Lower leg skin (tissue), 4 donors: ENCODE measurements at regions not wholly inside any gene's neighbourhood (a gene's known extent, or its start where the extent isn't known, plus 50 kb on each side); places are given as distances from the start of the nearest gene placed in this dataset.
"Not testable (repeated sequence)": the region's sequence is repeated elsewhere in the genome, so short reads cannot be mapped to it uniquely, and the experiment has no call there.

Source experiments
- DNase-seq, 2 donors: peaks; one replicate each; pipeline ENCODE4 v3.0.0-alpha.2; 2019; ENCODE audit warnings: low spot score in 2 of 2
- H3K4me3 ChIP-seq: fragments of 200-600 bp; sonication (generic); 2 replicates; pipeline ENCODE4 v1.5.1; 2017; ENCODE audit warnings: mild to moderate bottlenecking, low read depth; ENCODE audit not compliant: poor library complexity, severe bottlenecking
- POLR2A ChIP-seq, 2 donors: fragments of 450-650 bp; IDR thresholded peaks; one replicate each; pipeline ENCODE4 v1.6.1; 2016 to 2017; ENCODE audit warnings: antibody characterized with exemption in 2 of 2, mild to moderate bottlenecking in 1 of 2, moderate library complexity in 1 of 2
- WGBS, 2 donors: methylation state at CpG; one replicate each; pipeline ENCODE4 v1.1.5; 2018; 5-methylcytosine and 5-hydroxymethylcytosine counted together
- intact Hi-C: fragments of 100-400 bp; cut with DNase I; formaldehyde crosslinking; loops from one replicate; pipeline ENCODE4 v1.15.0; 2023; ENCODE audit warnings: low total_unique reads
- TF ChIP-seq, protein P1 (sequence below), 3 donors: fragments of 450-650 bp; IDR thresholded peaks; one replicate each; pipeline ENCODE4 v1.5.1; 2016; ENCODE audit warnings: antibody characterized with exemption in 3 of 3, mild to moderate bottlenecking in 3 of 3, moderate library complexity in 2 of 3

DNA sequence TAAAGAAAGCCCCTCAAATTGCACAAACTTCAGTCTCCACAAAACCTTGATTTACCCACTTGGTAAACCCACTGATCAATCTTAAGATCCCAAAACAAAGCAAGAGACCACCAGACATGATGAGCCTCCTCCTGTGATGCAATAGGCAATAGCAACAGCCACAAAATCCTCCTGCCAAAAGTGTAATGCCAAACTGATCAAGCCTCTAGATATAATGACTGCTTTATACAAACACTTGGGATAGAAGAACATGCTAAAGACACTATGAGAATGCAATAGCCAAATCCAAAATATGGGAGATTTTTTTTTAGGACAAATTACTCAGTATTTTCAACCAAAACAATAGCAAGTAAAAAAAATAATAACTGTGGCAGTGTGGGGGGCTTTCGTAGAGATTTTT is 64.9 kb upstream of the PTGFRN start:
- no peak for DNase-seq
- intact Hi-C loops: no loop called here
- WGBS, 2 donors: 97 to 98% methylated on average over 1 of the region's 1 CpG
- H3K4me3 ChIP-seq: no peak overlapping the region
- TF ChIP-seq, protein P1, sequence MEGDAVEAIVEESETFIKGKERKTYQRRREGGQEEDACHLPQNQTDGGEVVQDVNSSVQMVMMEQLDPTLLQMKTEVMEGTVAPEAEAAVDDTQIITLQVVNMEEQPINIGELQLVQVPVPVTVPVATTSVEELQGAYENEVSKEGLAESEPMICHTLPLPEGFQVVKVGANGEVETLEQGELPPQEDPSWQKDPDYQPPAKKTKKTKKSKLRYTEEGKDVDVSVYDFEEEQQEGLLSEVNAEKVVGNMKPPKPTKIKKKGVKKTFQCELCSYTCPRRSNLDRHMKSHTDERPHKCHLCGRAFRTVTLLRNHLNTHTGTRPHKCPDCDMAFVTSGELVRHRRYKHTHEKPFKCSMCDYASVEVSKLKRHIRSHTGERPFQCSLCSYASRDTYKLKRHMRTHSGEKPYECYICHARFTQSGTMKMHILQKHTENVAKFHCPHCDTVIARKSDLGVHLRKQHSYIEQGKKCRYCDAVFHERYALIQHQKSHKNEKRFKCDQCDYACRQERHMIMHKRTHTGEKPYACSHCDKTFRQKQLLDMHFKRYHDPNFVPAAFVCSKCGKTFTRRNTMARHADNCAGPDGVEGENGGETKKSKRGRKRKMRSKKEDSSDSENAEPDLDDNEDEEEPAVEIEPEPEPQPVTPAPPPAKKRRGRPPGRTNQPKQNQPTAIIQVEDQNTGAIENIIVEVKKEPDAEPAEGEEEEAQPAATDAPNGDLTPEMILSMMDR (IDR thresholded peaks at IDR 0.05): no peak

DNA sequence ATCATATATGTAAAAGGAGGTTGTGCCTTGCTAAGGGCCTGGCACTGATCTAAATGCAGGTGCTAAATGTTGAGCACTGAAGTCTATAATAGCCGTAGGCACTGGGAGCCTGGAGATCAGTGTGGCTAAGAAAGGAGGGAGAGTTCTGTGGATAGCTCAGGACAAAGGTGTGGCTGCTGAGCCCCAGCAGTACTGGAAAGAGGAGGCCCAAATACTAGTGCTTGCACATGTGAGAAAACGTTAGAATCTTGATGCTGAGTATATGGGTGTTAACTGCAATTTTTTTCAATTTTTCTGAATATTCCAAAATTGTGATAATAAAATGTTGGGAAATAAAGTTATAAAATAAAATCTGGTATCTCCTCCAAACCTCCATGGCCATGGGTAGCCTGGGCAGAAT is 62.5 kb upstream of the PTGFRN start:
- no peak for DNase-seq
- no peak overlapping the region for H3K4me3 ChIP-seq
- TF ChIP-seq, protein P1 (IDR thresholded peaks at IDR 0.05): no peak
- no peak for TF ChIP-seq POLR2A (IDR thresholded peaks at IDR 0.05)
- intact Hi-C loops: no loop called here
- 61 to 65% methylated on average over 2 of the region's 2 CpGs for WGBS, 2 donors

DNA sequence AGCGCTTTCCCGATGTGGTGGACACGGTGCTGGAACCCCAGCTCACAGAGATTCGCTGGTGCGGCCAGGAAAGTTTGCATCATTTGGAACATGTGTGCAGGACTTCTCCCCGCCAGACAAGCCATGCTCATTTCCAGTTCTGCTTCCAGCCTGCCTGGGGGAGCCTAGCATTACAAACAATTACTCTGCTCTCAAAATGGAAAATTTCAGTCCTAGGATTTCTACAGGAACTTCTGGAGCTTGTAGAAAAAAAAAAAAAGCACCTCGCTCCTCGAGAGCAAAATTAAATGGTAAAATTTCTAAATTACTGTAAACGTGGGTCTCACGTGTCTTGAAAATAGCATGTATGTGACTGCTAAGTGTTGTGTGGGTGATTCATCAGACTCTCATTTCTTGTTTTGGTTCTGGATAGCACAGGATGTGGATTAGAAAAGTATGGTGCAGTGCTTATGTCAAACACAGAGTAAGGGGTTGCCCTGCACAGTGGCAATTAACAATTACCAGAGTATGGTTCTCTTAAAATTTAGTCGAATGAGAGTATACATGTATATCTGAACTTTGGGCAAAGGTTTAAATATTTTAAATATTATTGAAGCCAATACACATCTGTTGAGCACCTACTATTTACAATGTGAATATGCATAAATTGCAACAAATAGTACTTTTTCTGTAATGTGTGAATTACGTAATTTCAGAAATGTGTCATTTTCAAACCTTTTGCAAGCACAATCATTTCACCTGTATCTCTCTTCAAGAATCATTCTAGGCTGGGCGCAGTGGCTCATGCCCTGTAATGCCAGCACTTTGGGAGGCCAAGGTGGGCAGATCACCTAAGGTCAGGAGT is 61.8 kb upstream of the PTGFRN start:
- no peak for TF ChIP-seq POLR2A (IDR thresholded peaks at IDR 0.05)
- TF ChIP-seq, protein P1 (IDR thresholded peaks at IDR 0.05): no peak
- DNase-seq: peak; percentile 61 to 88
- no peak overlapping the region for H3K4me3 ChIP-seq
- intact Hi-C loops: no loop called here
- 50 to 61% methylated on average over 13 of the region's 13 CpGs for WGBS, 2 donors

DNA sequence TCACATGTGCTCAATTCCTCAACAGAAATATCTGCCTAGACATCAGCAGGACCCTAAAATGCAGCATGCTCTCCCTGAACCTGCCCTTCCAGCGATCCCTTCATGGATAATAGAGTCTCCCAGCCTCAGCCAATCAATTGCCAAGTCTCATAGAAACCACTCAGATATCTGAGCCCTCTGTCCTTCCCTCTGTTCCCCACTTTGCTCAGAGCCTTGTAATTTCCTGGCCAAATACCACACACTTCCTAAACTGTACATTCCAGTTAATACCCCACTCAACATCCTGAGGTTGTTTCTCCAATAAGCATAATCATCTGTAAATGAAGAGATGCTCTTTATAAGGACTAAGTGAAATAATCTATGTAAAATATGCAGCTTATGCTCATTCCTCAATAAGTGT is 59.3 kb upstream of the PTGFRN start:
- no peak overlapping the region for H3K4me3 ChIP-seq
- WGBS, 2 donors: 95 to 100% methylated on average over 1 of the region's 1 CpG
- TF ChIP-seq, protein P1 (IDR thresholded peaks at IDR 0.05): no peak
- no peak for TF ChIP-seq POLR2A (IDR thresholded peaks at IDR 0.05)
- intact Hi-C loops: loop anchor here (10.0 kb wide), 1 partner anchor 204 kb away; no protein-coding TSS in a partner anchor
- no peak for DNase-seq

DNA sequence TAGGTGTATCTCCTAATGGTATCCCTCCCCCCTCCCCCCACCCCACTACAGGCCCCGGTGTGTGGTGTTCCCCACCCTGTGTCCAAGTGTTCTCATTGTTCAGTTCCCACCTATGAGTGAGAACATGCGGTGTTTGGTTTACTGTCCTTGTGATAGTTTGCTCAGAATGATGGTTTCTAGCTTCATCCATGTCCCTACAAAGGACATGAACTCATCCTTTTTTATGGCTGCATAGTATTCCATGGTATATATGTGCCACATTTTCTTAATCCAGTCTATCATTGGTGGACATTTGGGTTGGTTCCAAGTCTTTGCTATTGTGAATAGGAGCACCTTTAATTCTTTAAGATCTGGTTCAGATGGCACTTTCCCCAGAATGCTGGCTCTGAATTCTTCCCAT is 58.5 kb upstream of the PTGFRN start:
- intact Hi-C loops: loop anchor here (10.0 kb wide), 1 partner anchor 204 kb away; no protein-coding TSS in a partner anchor

DNA sequence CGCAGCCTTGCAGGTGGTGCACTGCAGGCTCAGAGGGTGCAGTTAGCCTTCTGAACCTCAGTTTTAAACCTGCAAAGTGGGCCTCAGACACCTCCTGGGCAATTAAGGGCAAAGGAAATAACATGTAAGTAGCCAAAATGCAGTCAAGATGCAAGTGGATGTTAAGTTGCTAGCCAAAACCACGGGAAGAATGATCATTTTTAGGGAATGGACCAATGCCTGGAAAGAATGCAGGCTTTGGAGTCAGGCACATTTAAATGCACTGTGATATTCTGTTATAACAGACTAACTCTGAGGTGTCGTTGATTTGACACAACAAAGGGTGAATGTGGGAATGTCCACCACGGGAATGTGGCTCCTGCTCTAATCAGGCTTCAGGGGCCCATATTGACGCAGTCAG is 57.9 kb upstream of the PTGFRN start:
- no peak overlapping the region for H3K4me3 ChIP-seq
- DNase-seq: no peak
- intact Hi-C loops: loop anchor here (10.0 kb wide), 1 partner anchor 203 kb away; no protein-coding TSS in a partner anchor
- TF ChIP-seq, protein P1 (IDR thresholded peaks at IDR 0.05): no peak
- no peak for TF ChIP-seq POLR2A (IDR thresholded peaks at IDR 0.05)
- 85 to 88% methylated on average over 5 of the region's 5 CpGs for WGBS, 2 donors

More for the DNA sequence above, 58.5 kb upstream of the PTGFRN start:
- WGBS, 2 donors: 85 to 95% methylated on average over 2 of the region's 2 CpGs
- DNase-seq, H3K4me3 ChIP-seq: not testable (repeated sequence)
